ENCODE measurements at regions not wholly inside any gene's neighbourhood (a gene's known extent, or its start where the extent isn't known, plus 50 kb on each side); places are given as distances from the start of the nearest gene placed in this dataset.
A peak's percentile ranks its signal among the peaks of the same experiment; 100 is the strongest.
"Not testable (repeated sequence)": the region's sequence is repeated elsewhere in the genome, so short reads cannot be mapped to it uniquely, and the experiment has no call there.

GRCh38 chr3:171977441-171977840 lies 61.9 kb upstream of the FNDC3B start:
- no peak for DNase-seq (ENCODE audit: extremely low read depth, low read depth)
- TF ChIP-seq, protein P1, sequence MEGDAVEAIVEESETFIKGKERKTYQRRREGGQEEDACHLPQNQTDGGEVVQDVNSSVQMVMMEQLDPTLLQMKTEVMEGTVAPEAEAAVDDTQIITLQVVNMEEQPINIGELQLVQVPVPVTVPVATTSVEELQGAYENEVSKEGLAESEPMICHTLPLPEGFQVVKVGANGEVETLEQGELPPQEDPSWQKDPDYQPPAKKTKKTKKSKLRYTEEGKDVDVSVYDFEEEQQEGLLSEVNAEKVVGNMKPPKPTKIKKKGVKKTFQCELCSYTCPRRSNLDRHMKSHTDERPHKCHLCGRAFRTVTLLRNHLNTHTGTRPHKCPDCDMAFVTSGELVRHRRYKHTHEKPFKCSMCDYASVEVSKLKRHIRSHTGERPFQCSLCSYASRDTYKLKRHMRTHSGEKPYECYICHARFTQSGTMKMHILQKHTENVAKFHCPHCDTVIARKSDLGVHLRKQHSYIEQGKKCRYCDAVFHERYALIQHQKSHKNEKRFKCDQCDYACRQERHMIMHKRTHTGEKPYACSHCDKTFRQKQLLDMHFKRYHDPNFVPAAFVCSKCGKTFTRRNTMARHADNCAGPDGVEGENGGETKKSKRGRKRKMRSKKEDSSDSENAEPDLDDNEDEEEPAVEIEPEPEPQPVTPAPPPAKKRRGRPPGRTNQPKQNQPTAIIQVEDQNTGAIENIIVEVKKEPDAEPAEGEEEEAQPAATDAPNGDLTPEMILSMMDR (IDR thresholded peaks at IDR 0.05; ENCODE audit: low read depth, low read length), result no peak

GRCh38 chr3:171977860-171978259 lies 61.5 kb upstream of the FNDC3B start:
- DNase-seq (ENCODE audit: extremely low read depth, low read depth), result no peak

GRCh38 chr3:171978390-171978789 lies 61.0 kb upstream of the FNDC3B start:
- no peak for DNase-seq (ENCODE audit: extremely low read depth, low read depth)
- TF ChIP-seq, protein P1 (IDR thresholded peaks at IDR 0.05; ENCODE audit: low read depth, low read length), result no peak

More at GRCh38 chr3:171977860-171978259, 61.5 kb upstream of the FNDC3B start:
- TF ChIP-seq, protein P1 (IDR thresholded peaks at IDR 0.05; ENCODE audit: low read depth, low read length), result no peak

- TF ChIP-seq, protein P1 (IDR thresholded peaks at IDR 0.05; ENCODE audit: low read depth, low read length), result no peak
Observed at GRCh38 chr3:171979081-171979480, 60.3 kb upstream of the FNDC3B start.

GRCh38 chr3:171980578-171981270 lies 58.7 kb upstream of the FNDC3B start:
- TF ChIP-seq, protein P1 (IDR thresholded peaks at IDR 0.05; ENCODE audit: low read depth, low read length), result no peak
- no peak for DNase-seq (ENCODE audit: extremely low read depth, low read depth)

More at GRCh38 chr3:171979081-171979480, 60.3 kb upstream of the FNDC3B start:
- no peak for DNase-seq (ENCODE audit: extremely low read depth, low read depth)

DNA sequence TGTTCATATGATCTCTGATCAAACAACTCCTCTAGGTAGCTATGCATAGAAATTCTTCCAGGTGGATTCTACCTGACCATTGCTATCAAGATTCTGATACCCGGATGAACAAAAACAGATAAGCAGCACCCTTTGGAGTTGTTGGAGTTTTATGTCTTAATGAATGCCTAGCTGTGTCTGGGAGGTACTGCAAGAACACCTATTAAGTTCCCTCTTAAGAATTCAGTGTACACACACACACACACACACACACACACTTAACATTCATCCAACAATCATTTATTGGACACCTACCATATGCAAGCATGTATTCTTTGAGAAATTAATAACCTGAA lies 58.1 kb upstream of the FNDC3B start:
- TF ChIP-seq, protein P1 (IDR thresholded peaks at IDR 0.05; ENCODE audit: low read depth, low read length), result no peak
- DNase-seq (ENCODE audit: extremely low read depth, low read depth), result no peak

DNA sequence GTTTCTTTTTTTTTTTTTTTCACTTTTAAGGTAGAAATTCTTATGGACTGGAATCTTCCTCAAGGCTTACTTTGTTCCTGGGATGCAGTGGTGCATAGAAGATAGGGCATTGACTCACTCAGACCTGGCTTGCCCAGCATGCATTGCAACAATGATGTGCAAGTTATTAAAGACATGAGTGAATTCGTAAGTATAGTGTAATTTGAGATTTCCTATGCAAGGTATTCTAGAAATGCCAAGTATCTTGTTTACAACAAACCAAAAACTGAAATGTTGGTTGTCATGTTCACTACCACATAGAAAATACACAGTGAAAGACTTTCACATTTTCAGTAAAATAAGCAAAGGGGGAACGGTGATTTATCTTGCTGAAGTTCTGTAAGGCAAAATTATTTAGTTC lies 56.5 kb upstream of the FNDC3B start:
- TF ChIP-seq, protein P1 (IDR thresholded peaks at IDR 0.05; ENCODE audit: low read depth, low read length), result no peak
- DNase-seq (ENCODE audit: extremely low read depth, low read depth), result peak; percentile 71

DNA sequence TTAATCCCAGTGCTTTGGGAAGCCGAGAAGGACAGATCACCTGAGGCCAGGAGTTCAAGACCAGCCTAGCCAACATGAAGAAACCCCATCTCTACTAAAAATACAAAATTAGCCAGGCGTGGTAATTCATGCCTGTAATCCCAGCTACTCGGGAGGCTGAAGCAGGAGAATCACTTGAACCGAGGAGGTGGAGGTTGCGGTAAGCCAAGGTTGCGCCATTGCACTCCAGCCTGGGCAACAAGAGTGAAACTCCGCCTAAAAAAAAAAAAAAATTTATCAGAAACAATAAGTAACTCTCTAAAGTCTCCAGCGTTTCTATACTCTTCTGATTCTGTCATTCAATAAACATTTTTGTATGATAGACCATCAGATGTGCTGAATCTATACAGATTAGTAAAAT lies 55.7 kb upstream of the FNDC3B start:
- DNase-seq (ENCODE audit: extremely low read depth, low read depth), result not testable (repeated sequence)

Data from AG09319 (cell line).